Suprapubic skin (tissue), 3 donors: ENCODE measurements at regions not wholly inside any gene's neighbourhood (a gene's known extent, or its start where the extent isn't known, plus 50 kb on each side); places are given as distances from the start of the nearest gene placed in this dataset.

Experiments used
- POLR2A ChIP-seq, 2 donors: fragments of 450-650 bp; IDR thresholded peaks; one replicate each; pipeline ENCODE4 v1.6.1; 2017; ENCODE audit warnings: antibody characterized with exemption in 2 of 2, mild to moderate bottlenecking in 2 of 2, moderate library complexity in 2 of 2
- TF ChIP-seq, protein P1 (sequence below), 2 donors: fragments of 200-600 bp in 1 of 2; fragments of 450-650 bp in 1 of 2; sonication (generic) in 1 of 2; IDR thresholded peaks; one replicate each; pipeline ENCODE4 v1.5.1; 2016 to 2019; ENCODE audit warnings: antibody characterized with exemption in 2 of 2, mild to moderate bottlenecking in 1 of 2, moderate library complexity in 1 of 2

- TF ChIP-seq POLR2A (IDR thresholded peaks at IDR 0.05) = no peak
- TF ChIP-seq, protein P1, sequence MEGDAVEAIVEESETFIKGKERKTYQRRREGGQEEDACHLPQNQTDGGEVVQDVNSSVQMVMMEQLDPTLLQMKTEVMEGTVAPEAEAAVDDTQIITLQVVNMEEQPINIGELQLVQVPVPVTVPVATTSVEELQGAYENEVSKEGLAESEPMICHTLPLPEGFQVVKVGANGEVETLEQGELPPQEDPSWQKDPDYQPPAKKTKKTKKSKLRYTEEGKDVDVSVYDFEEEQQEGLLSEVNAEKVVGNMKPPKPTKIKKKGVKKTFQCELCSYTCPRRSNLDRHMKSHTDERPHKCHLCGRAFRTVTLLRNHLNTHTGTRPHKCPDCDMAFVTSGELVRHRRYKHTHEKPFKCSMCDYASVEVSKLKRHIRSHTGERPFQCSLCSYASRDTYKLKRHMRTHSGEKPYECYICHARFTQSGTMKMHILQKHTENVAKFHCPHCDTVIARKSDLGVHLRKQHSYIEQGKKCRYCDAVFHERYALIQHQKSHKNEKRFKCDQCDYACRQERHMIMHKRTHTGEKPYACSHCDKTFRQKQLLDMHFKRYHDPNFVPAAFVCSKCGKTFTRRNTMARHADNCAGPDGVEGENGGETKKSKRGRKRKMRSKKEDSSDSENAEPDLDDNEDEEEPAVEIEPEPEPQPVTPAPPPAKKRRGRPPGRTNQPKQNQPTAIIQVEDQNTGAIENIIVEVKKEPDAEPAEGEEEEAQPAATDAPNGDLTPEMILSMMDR (IDR thresholded peaks at IDR 0.05) = no peak
These were observed 414.6 kb upstream of the PROK2 start for GRCh38 chr3:72199530-72199929.
